Panc1 (cell line): ENCODE measurements at regions not wholly inside any gene's neighbourhood (a gene's known extent, or its start where the extent isn't known, plus 50 kb on each side); places are given as distances from the start of the nearest gene placed in this dataset.

ENCODE experiments used
- ATAC-seq: fragments of 200-7000 bp; cut with Tn5 transposase; 2 replicates; pipeline ENCODE4 v1.9.1; 2020; ENCODE audit warnings: mild to moderate bottlenecking, moderate library complexity
- BruUV-seq: library from RNA; stranded (reverse); fragments of 400-500 nt; replicated peaks from 2 replicates; lab custom pipeline; 2021; lab: Mats Ljungman, UMichigan
- CTCF ChIA-PET: fragments of 300-600 bp; sonication (Branson Sonifier 250); formaldehyde crosslinking; loops from one replicate; lab custom pipeline; 2022; ENCODE audit warnings: antibody characterized with exemption; lab: Charles Lee
- POLR2A ChIA-PET: fragments of 300-600 bp; sonication (Branson Sonifier 250); formaldehyde crosslinking; loops from one replicate; lab custom pipeline; 2022; ENCODE audit warnings: antibody characterized with exemption; lab: Charles Lee
- DNase-seq: peaks from one replicate; pipeline ENCODE4 v3.0.0-alpha.2; 2010; ENCODE audit warnings: low read depth, low spot score
- H3K27ac ChIP-seq: 2 replicates; pipeline ENCODE4 v1.5.1; 2011; ENCODE audit warnings: mild to moderate bottlenecking, low read length, inconsistent platforms
- H3K27me3 ChIP-seq: fragments of 200-500 bp; sonication (Bioruptor generic); 2 replicates; pipeline ENCODE4 v1.6.0; 2014; ENCODE audit warnings: low read length, inconsistent platforms; ENCODE audit not compliant: control insufficient read depth, insufficient read depth
- H3K36me3 ChIP-seq: fragments of 200-500 bp; sonication (Bioruptor generic); 2 replicates; pipeline ENCODE4 v1.5.1; 2014; ENCODE audit warnings: inconsistent platforms, mild to moderate bottlenecking, low read length, moderate library complexity; ENCODE audit not compliant: control insufficient read depth, insufficient read depth
- H3K4me1 ChIP-seq: 2 replicates; pipeline ENCODE4 v1.5.1; 2011; ENCODE audit warnings: inconsistent platforms, mild to moderate bottlenecking, low read length, moderate library complexity; ENCODE audit not compliant: control insufficient read depth, insufficient read depth
- H3K4me3 ChIP-seq, 2 experiments: 2 replicates each; pipeline ENCODE4 v1.5.1; 2011 to 2012; ENCODE audit warnings: low read depth in 2 of 2, low read length in 2 of 2, mild to moderate bottlenecking in 2 of 2, inconsistent platforms in 1 of 2, moderate library complexity in 1 of 2
- H3K9me3 ChIP-seq: fragments of 200-500 bp; sonication (Bioruptor generic); 2 replicates; pipeline ENCODE4 v1.5.1; 2014; ENCODE audit warnings: low read depth, mild to moderate bottlenecking, inconsistent platforms, low read length, moderate library complexity; ENCODE audit not compliant: control insufficient read depth, insufficient read depth
- POLR2AphosphoS5 ChIP-seq: IDR thresholded peaks from 2 replicates; pipeline ENCODE4 v1.6.1; 2012; ENCODE audit warnings: mild to moderate bottlenecking, low read depth, low read length, moderate library complexity
- REST ChIP-seq, 2 experiments: IDR thresholded peaks; 2 replicates each; pipeline ENCODE4 v1.6.1; 2011 to 2012; ENCODE audit warnings: low read depth in 2 of 2, control low read depth in 1 of 2, low read length in 1 of 2, mild to moderate bottlenecking in 1 of 2, moderate library complexity in 1 of 2; ENCODE audit not compliant: insufficient read depth in 1 of 2
- SIN3A ChIP-seq: IDR thresholded peaks from 2 replicates; pipeline ENCODE4 v1.6.1; 2012; ENCODE audit warnings: low read depth, mild to moderate bottlenecking, low read length, moderate library complexity, borderline replicate concordance; ENCODE audit not compliant: insufficient read depth
- TCF7L2 ChIP-seq: IDR thresholded peaks from 2 replicates; pipeline ENCODE4 v1.6.1; 2011; ENCODE audit warnings: mild to moderate bottlenecking, low read depth, low read length, inconsistent platforms
- in situ Hi-C: cut with HindIII; loops from 2 replicates; pipeline ENCODE4 v1.10.0; 2016; ENCODE audit warnings: low sequenced_read_pairs, low pct_unique_long_range_greater_than_20kb
- intact Hi-C: fragments of 100-400 bp; cut with micrococcal nuclease; formaldehyde crosslinking; loops from one replicate; pipeline ENCODE4 v1.10.0; 2022; ENCODE audit not compliant: unreplicated experiment
- TF ChIP-seq, protein P1 (sequence below): fragments of 450-650 bp; IDR thresholded peaks from 2 replicates; pipeline ENCODE4 v1.5.1; 2017; ENCODE audit warnings: mild to moderate bottlenecking

- Histone ChIP-seq H3K36me3 (no peaks in the 10 kb centered on the region), H3K27ac (no peak overlapping the region), H3K9me3 (no peaks in the 10 kb centered on the region), H3K4me3 (no peak overlapping the region), H3K27me3 (no peaks in the 10 kb centered on the region), H3K4me1 (no peaks in the 10 kb centered on the region)
- no TSS peak for BruUV-seq
- intact Hi-C loops (loop anchor here (5.0 to 10.0 kb wide), 2 partner anchors 470 to 543 kb away; partner anchors contain the start of gene CXCL12), in situ Hi-C loops (no loop called here)
- TF ChIP-seq, protein P1, sequence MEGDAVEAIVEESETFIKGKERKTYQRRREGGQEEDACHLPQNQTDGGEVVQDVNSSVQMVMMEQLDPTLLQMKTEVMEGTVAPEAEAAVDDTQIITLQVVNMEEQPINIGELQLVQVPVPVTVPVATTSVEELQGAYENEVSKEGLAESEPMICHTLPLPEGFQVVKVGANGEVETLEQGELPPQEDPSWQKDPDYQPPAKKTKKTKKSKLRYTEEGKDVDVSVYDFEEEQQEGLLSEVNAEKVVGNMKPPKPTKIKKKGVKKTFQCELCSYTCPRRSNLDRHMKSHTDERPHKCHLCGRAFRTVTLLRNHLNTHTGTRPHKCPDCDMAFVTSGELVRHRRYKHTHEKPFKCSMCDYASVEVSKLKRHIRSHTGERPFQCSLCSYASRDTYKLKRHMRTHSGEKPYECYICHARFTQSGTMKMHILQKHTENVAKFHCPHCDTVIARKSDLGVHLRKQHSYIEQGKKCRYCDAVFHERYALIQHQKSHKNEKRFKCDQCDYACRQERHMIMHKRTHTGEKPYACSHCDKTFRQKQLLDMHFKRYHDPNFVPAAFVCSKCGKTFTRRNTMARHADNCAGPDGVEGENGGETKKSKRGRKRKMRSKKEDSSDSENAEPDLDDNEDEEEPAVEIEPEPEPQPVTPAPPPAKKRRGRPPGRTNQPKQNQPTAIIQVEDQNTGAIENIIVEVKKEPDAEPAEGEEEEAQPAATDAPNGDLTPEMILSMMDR: peak; percentile 100
- TF ChIP-seq SIN3A (no peak), REST (IDR thresholded peaks at IDR 0.05; ENCODE audit: insufficient read depth in 1 of 2, low read depth in 2 of 2, low read length in 1 of 2) (no peak), POLR2AphosphoS5 (no peak), TCF7L2 (no peak)
- DNase-seq (no peak), ATAC-seq (peak; percentile 79)
- ChIA-PET POLR2A (no interaction called here), CTCF (no interaction called here)
Measured at GRCh38 chr10:44857363-44858016, 53.6 kb upstream of the TMEM72 start.

DNA sequence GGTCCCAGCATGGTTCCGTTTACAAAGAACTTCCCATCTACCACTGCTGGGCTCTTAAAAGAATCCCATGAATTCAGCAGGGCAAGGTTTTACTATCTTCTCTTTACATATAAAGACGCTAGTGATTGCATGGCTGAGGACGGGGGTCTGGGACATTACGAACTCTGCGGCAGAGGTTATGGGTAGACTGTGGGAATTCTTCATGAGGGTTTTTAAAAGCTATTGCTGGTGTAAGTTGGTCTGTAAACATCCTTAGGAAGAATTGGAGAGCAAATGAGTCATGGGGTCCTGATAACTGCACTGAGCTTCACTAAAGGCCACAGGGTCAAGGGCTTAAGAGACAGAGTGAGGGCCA lies 53.1 kb upstream of the TMEM72 start:
- Histone ChIP-seq H3K27me3 (no peaks in the 10 kb centered on the region), H3K36me3 (no peaks in the 10 kb centered on the region), H3K4me1 (no peaks in the 10 kb centered on the region), H3K4me3 (no peak overlapping the region), H3K9me3 (no peaks in the 10 kb centered on the region), H3K27ac (no peak overlapping the region)
- CTCF ChIA-PET: no interaction called here
- in situ Hi-C loops: no loop called here
- POLR2A ChIA-PET: no interaction called here
- intact Hi-C loops: loop anchor here (5.0 to 10.0 kb wide), 2 partner anchors 471 to 543 kb away; partner anchors contain the start of gene CXCL12
- ATAC-seq (no peak), DNase-seq (no peak)
- TF ChIP-seq TCF7L2 (no peak), SIN3A (no peak), REST (IDR thresholded peaks at IDR 0.05; ENCODE audit: insufficient read depth in 1 of 2, low read depth in 2 of 2, low read length in 1 of 2) (no peak), POLR2AphosphoS5 (no peak)
- TF ChIP-seq, protein P1: no peak; the same call in none of the 2 replicates
- BruUV-seq: no TSS peak
